Astrocyte (in vitro differentiated cells and primary cell): ENCODE measurements at regions not wholly inside any gene's neighbourhood (a gene's known extent, or its start where the extent isn't known, plus 50 kb on each side); places are given as distances from the start of the nearest gene placed in this dataset.

Experiments used
- CTCF ChIP-seq: IDR thresholded peaks from 2 replicates; pipeline ENCODE4 v1.5.1; 2011; ENCODE audit warnings: low read depth, mild to moderate bottlenecking, inconsistent platforms, low read length, moderate library complexity; ENCODE audit not compliant: insufficient read depth
- EZH2 ChIP-seq: IDR thresholded peaks from 2 replicates; pipeline ENCODE4 v1.6.1; 2012; ENCODE audit warnings: mild to moderate bottlenecking, low read length, inconsistent platforms; ENCODE audit not compliant: insufficient read depth

- TF ChIP-seq CTCF (no peak), EZH2 (no peak)
Measured at GRCh38 chr12:89117448-89118034, 234.8 kb downstream of the DUSP6 start.
